BLaER1 (cell line): ENCODE measurements at regions not wholly inside any gene's neighbourhood (a gene's known extent, or its start where the extent isn't known, plus 50 kb on each side); places are given as distances from the start of the nearest gene placed in this dataset.

Experiments
- H3K27ac ChIP-seq: shearing (Covaris generic); formaldehyde crosslinking; 2 replicates; pipeline ENCODE4 v1.8.1; 2022
- H3K27me3 ChIP-seq: shearing (Covaris generic); formaldehyde crosslinking; 2 replicates; pipeline ENCODE4 v1.8.1; 2022
- H3K36me3 ChIP-seq: shearing (Covaris generic); formaldehyde crosslinking; 2 replicates; pipeline ENCODE4 v1.8.1; 2022
- H3K4me1 ChIP-seq: shearing (Covaris generic); formaldehyde crosslinking; 2 replicates; pipeline ENCODE4 v1.8.1; 2022
- H3K4me2 ChIP-seq: shearing (Covaris generic); formaldehyde crosslinking; 2 replicates; pipeline ENCODE4 v1.8.1; 2022
- H3K4me3 ChIP-seq: shearing (Covaris generic); formaldehyde crosslinking; 2 replicates; pipeline ENCODE4 v1.8.1; 2022
- H3K9ac ChIP-seq: shearing (Covaris generic); formaldehyde crosslinking; 2 replicates; pipeline ENCODE4 v1.8.1; 2022
- H3K9me3 ChIP-seq: shearing (Covaris generic); formaldehyde crosslinking; 2 replicates; pipeline ENCODE4 v1.8.1; 2022
- H4K20me1 ChIP-seq: shearing (Covaris generic); formaldehyde crosslinking; 2 replicates; pipeline ENCODE4 v1.8.1; 2022
- Cebpa-rat ChIP-seq: shearing (Covaris generic); IDR thresholded peaks from 2 replicates; pipeline ENCODE4 v1.8.1; 2022

GRCh38 chr2:8563814-8564474, 117.9 kb upstream of the ID2 start:
- no peak for TF ChIP-seq Cebpa-rat
- H3K36me3 ChIP-seq: no peaks in the 10 kb centered on the region
- peaks cover 27% of the 10 kb centered on the region for H3K9me3 ChIP-seq
- no peaks in the 10 kb centered on the region for H3K27me3 ChIP-seq
- no peaks in the 10 kb centered on the region for H4K20me1 ChIP-seq
- H3K4me3 ChIP-seq: no peak overlapping the region
- no peak overlapping the region for H3K9ac ChIP-seq
- peaks cover 22% of the 10 kb centered on the region for H3K4me1 ChIP-seq
- H3K27ac ChIP-seq: 0 out of 2 replicates have a peak overlapping the region, but pooled peaks have one; percentile 18
- H3K4me2 ChIP-seq: peak overlapping the region; percentile 26; the same call in 1 of the 2 replicates

GRCh38 chr2:8564475-8564874, 117.4 kb upstream of the ID2 start:
- Histone ChIP-seq H3K4me2 (peak overlapping the region; percentile 26; the same call in 1 of the 2 replicates), H3K9ac (no peak overlapping the region), H3K27me3 (no peaks in the 10 kb centered on the region), H3K4me3 (no peak overlapping the region), H3K36me3 (no peaks in the 10 kb centered on the region), H3K27ac (0 out of 2 replicates have a peak overlapping the region, but pooled peaks have one; percentile 18), H4K20me1 (no peaks in the 10 kb centered on the region), H3K9me3 (peaks cover 21% of the 10 kb centered on the region), H3K4me1 (peaks cover 28% of the 10 kb centered on the region)
- no peak for TF ChIP-seq Cebpa-rat

- H3K27me3 ChIP-seq: no peaks in the 10 kb centered on the region
- H3K36me3 ChIP-seq: no peaks in the 10 kb centered on the region
- peaks cover 39% of the 10 kb centered on the region for H3K4me1 ChIP-seq
- H3K4me3 ChIP-seq: no peak overlapping the region
- TF ChIP-seq Cebpa-rat: no peak
- H4K20me1 ChIP-seq: no peaks in the 10 kb centered on the region
- no peak overlapping the region for H3K27ac ChIP-seq
- no peak overlapping the region for H3K9ac ChIP-seq
- peaks cover 16% of the 10 kb centered on the region for H3K9me3 ChIP-seq
- H3K4me2 ChIP-seq: no peak overlapping the region
Measured at GRCh38 chr2:8565399-8566154, 116.3 kb upstream of the ID2 start.

GRCh38 chr2:8566155-8566670, 115.6 kb upstream of the ID2 start:
- Histone ChIP-seq H4K20me1 (no peaks in the 10 kb centered on the region), H3K36me3 (no peaks in the 10 kb centered on the region), H3K27ac (no peak overlapping the region), H3K4me3 (no peak overlapping the region), H3K4me1 (peaks cover 45% of the 10 kb centered on the region), H3K9ac (no peak overlapping the region), H3K9me3 (peaks cover 10% of the 10 kb centered on the region), H3K4me2 (no peak overlapping the region), H3K27me3 (no peaks in the 10 kb centered on the region)
- TF ChIP-seq Cebpa-rat: no peak

- Histone ChIP-seq H3K4me3 (no peak overlapping the region), H3K27ac (no peak overlapping the region), H3K27me3 (no peaks in the 10 kb centered on the region), H3K4me2 (no peak overlapping the region), H3K36me3 (no peaks in the 10 kb centered on the region), H3K9ac (no peak overlapping the region), H3K9me3 (peaks cover 7% of the 10 kb centered on the region), H3K4me1 (peaks cover 52% of the 10 kb centered on the region), H4K20me1 (no peaks in the 10 kb centered on the region)
- TF ChIP-seq Cebpa-rat: no peak
Measured at GRCh38 chr2:8566774-8567468, 114.9 kb upstream of the ID2 start.

GRCh38 chr2:8567469-8568260, 114.2 kb upstream of the ID2 start:
- Histone ChIP-seq H3K9ac (no peak overlapping the region), H4K20me1 (no peaks in the 10 kb centered on the region), H3K9me3 (no peaks in the 10 kb centered on the region; the same call in 1 of the 2 replicates), H3K4me1 (peaks cover 60% of the 10 kb centered on the region), H3K4me3 (no peak overlapping the region), H3K27ac (no peak overlapping the region), H3K4me2 (no peak overlapping the region), H3K27me3 (no peaks in the 10 kb centered on the region), H3K36me3 (no peaks in the 10 kb centered on the region)
- no peak for TF ChIP-seq Cebpa-rat

GRCh38 chr2:8568543-8569302, 113.1 kb upstream of the ID2 start:
- Histone ChIP-seq H3K9me3 (no peaks in the 10 kb centered on the region), H3K36me3 (no peaks in the 10 kb centered on the region), H3K27me3 (no peaks in the 10 kb centered on the region), H3K4me1 (peaks cover 68% of the 10 kb centered on the region), H3K27ac (no peak overlapping the region), H3K4me3 (no peak overlapping the region), H4K20me1 (no peaks in the 10 kb centered on the region), H3K4me2 (peak overlapping the region; percentile 97), H3K9ac (no peak overlapping the region)
- TF ChIP-seq Cebpa-rat: no peak

GRCh38 chr2:8569332-8569930, 112.4 kb upstream of the ID2 start:
- H3K9me3 ChIP-seq: no peaks in the 10 kb centered on the region
- no peaks in the 10 kb centered on the region for H3K27me3 ChIP-seq
- H4K20me1 ChIP-seq: no peaks in the 10 kb centered on the region
- TF ChIP-seq Cebpa-rat: no peak
- no peak overlapping the region for H3K4me3 ChIP-seq
- H3K4me2 ChIP-seq: peak overlapping the region; percentile 97
- H3K4me1 ChIP-seq: peaks cover 68% of the 10 kb centered on the region
- H3K36me3 ChIP-seq: no peaks in the 10 kb centered on the region
- no peak overlapping the region for H3K27ac ChIP-seq
- H3K9ac ChIP-seq: no peak overlapping the region
